NOMO-1 treated with DMSO at 0.1 percent for 48 hours (cell line): ENCODE measurements at regions not wholly inside any gene's neighbourhood (a gene's known extent, or its start where the extent isn't known, plus 50 kb on each side); places are given as distances from the start of the nearest gene placed in this dataset.

ENCODE experiments used
- DNase-seq: peaks from one replicate; lab custom pipeline; 2025; ENCODE audit not compliant: unreplicated experiment; lab: John Stamatoyannopoulos, UW

GRCh38 chr6:113619077-113619476 lies 238.1 kb upstream of the MARCKS start:
- no peak for DNase-seq

GRCh38 chr6:113620386-113620785 lies 236.8 kb upstream of the MARCKS start:
- no peak for DNase-seq

DNA sequence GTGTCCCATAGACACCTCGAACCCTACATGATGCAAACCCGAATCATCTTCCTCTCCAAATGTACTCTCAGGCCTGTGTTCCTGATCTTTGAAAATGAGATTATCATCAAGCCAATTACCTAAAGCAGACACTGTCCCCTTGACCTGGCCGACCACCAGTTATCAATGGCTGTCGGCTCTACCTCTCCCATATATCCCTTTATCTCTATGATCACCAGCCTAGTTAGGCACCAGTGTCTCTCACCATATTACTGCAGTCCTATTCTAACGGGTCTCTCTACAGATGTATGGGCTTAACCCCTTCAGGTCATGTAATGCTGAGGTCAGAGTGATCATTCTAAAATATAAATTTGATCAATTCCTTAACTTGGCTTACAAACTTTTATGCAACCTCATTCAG lies 234.9 kb upstream of the MARCKS start:
- DNase-seq = no peak

DNA sequence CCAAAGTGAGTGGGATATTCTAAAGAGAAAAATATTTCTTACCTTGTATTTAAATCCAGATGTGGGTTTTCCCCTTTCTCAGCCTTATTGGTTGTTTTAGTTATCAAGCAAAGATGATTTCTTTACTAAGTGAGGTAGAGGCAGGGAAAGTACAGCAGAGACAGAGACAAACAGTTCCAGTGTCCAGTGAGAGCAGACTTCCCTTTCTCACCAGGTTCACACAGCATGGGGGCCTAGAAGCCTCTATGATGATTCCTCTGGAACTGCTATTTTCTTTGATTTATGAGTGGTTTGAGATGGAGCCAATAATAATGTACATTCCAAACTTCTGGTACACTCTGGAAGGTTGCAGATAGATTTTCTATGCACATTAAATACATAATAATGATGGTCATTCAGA lies 234.0 kb upstream of the MARCKS start:
- DNase-seq = no peak

- no peak for DNase-seq
Observed at GRCh38 chr6:113625850-113626249, 231.3 kb upstream of the MARCKS start.

DNA sequence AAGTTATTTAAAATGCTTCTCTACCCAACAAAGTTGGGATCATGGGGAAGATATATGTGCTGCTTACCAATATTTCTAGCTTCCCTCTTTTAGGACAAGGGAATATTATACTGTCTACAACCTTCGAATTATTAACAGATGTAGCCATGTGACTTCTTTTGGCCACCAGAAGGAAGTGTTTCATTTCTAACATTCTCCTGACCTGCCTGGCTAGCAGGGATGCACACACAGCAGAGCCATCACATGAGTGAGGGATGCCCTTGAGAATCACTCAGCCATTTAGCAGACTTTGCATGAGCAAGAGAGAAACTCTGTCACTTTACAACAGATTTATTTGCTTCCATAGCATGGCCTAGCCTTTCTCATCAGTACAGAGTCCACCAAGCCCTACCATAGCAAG lies 230.7 kb upstream of the MARCKS start:
- DNase-seq = no peak

DNA sequence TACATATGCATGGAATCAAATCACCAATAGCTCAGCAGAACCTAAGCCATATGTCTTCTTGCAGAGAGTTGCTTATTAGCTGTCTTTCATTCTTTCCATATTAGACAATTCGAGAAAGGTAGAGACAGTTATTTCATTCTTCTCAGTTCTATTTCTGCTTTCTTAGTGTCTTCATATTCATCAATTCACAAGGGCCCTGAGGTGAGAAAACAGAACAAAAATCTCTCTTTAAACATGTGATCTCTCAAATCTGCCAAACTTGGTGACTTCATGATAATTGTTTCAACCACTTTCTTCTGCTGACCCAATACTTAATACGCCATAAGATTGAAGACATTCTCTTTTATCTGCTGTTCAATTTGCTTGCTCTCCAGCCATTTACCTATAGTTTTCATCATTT lies 229.7 kb upstream of the MARCKS start:
- no peak for DNase-seq

GRCh38 chr6:113629256-113629655 lies 227.9 kb upstream of the MARCKS start:
- DNase-seq = no peak

DNA sequence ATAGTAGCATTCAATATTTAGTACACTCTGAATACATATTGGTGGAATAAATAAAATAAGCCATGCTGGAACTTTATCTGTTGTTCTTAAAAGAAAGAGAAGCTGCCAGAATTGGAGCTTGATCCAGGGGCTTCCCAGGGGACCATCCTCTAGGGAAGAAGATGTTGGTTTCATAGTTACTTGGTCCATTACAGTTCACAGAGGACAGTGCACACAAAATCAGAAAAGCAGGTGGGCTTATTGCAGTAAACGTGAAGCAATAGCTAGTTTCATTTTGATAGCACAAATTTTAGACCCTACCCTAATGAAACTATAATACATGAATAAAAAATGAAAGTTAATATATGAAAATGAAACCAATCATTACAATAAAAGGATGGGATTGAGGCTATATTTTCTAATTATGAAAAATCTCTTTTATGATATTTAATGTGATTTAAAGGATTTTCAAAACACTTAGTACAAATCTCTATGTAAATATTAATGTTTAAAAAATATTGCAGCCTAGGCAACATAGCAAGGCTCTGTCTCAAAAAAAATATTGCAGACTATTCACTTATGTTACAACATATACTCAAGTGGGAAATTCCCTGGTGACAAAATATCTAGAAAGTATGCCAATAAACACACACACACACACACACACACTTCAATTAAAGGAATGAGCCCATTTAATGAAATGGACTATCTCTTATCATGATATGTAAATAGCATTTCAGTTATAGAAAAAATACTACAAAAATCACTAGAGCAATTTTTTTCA lies 227.0 kb upstream of the MARCKS start:
- no peak for DNase-seq

GRCh38 chr6:113630738-113631535 lies 226.2 kb upstream of the MARCKS start:
- peak; percentile 77 for DNase-seq

DNA sequence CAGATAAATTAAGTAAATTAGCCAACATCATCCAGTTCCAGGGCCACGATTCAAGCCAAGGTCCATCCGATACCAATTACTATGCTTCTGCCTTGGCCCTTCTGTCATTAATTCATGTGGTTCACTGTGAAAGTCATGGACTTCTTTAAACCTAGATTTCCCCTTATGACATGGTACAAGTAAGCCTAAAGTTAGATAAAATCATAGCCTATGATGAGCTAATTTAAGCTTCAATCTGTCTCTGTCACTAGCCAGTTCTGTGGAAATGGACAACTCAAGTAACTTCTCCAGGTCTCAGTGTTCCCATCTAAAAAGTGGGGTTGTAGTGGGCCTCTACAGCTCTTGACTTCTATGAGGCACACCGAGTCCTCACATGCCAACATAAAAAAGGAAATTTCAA lies 225.5 kb upstream of the MARCKS start:
- no peak for DNase-seq

DNA sequence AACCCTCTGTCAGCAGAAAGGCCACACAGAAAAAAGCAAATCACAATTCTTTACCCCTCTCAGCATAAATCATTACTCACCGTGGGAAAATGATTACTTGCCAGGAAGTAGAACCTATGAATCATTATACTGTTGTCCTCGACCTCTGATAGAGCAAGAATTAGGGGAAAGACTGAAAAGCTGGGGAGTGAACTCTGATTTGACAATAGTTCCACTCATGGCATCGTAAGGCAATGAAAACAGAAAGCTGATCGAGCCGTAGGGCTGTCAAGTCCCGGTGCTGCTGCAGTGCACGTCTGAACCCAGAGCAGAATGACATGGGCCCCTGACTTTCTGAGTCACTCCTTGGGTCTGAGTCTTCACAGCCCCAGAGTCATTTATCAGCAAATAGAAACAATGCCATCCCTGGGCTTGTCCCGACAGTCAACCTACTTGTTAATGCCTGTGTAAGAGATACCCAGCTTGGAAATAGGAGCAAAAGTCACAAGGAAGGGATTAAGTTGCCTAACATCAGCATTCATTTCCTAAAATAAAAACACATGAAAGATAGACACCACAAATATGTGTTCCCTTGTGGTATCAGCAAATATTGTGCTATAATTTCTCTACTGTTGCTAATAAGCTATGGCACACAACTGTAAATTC lies 224.8 kb upstream of the MARCKS start:
- peak; percentile 58 for DNase-seq

DNA sequence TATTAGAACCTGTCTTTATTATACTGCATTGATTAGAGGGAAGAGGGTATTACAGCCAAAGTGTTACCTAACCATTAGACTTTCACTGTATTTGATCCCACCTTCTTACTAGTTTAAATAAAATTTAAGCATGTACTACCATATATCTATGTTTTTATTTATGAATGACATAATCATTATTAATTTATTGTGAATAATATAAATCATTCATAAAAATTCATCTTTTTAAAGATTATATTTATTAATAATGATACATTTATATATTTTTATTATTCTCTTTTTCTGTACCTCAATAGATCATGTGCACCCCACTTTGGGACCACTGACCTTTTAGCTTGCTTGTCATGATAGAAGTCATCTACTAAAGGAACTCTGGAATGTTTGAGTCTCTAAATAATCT lies 223.5 kb upstream of the MARCKS start:
- no peak for DNase-seq

GRCh38 chr6:113634352-113635163 lies 222.6 kb upstream of the MARCKS start:
- DNase-seq = peak; percentile 86

GRCh38 chr6:113635222-113635986 lies 221.7 kb upstream of the MARCKS start:
- no peak for DNase-seq

DNA sequence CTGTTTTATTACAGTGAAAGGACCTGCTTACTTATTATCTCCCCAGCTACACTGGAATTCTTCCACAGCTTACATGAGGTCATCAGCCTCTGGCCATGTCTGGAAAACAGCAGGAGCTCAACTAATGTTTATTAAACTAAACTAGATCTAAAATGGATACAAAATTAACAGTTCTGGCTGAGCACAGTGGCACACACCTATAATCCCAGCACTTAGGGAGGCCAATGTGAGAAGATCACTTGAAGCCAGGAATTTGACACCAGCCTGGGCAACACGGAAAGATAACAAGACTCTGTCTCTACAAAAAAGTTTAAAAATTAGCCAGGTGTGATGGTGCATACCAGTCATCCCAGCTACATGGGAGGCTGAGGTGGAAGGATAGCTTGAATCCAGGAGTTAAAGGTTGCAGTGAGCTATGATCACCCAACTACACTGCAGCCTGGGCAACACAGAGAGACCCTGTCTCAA lies 220.8 kb upstream of the MARCKS start:
- no peak for DNase-seq

GRCh38 chr6:113640051-113640450 lies 217.1 kb upstream of the MARCKS start:
- no peak for DNase-seq

DNA sequence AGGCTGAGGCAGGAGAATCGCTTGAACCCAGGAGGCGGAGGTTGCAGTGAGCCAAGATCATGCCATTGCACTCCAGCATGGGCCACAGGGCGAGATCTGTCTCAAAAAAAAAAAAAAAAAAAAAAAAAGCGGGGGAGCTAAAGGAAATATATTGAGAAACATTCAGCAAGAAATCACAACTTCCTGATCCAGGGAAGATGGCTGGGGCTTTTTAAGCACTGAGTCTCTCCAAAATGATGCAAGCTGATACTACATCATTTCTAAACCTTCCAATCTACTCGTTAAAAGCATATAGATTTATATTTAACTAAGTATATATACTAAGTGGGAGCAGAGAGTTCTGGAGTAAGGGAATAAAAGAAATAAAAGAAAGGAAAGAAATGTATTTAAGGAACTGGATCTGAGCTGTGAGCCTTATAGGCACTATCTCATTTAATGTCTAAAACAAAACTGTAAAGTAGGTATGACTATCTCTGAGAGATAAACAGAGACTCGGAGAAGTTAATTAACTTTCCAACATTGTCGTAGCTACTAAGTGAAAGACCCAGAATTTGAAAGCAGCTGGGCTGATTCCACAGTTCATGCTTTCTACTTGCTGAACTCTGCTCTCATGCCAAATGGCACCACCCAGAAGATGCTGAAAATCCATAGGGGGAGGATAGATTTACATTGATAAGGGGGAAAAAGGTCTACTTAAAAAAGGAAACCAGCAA lies 215.0 kb upstream of the MARCKS start:
- DNase-seq = no peak

DNA sequence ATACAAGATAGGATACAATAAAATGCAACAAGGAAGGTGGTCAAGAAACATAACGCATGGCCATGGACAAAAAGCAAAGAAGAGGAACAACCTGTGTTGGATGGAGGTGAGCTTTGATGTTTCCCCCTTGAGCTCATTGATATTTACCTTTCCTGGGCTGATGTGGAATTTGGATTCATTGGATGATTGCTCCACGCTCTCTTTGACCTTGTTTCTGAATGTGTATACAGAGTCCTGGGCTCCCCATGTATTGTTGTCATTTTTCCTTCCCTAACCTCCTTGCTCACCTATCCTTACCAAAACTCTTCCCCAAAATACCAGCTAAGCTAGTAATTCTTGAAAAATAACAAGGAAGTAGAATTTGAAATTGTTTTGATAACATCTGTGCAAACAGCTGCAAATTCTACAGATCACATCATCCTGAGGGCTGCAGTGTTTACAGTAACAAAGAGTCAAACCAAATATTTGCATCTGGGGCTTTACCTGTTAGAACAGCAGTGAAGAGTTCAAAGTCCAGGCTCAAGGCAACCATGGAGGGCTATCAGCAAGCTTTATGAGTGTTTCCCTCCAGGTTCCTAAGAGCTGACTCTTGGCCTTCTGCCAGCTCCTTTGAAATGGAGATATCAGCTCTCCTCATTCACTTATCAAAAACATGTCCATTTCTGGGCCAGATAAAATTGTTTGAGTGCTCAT lies 214.3 kb upstream of the MARCKS start:
- no peak for DNase-seq
